ENCODE measurements at regions not wholly inside any gene's neighbourhood (a gene's known extent, or its start where the extent isn't known, plus 50 kb on each side); places are given as distances from the start of the nearest gene placed in this dataset.
"Not testable (repeated sequence)": the region's sequence is repeated elsewhere in the genome, so short reads cannot be mapped to it uniquely, and the experiment has no call there.

DNA sequence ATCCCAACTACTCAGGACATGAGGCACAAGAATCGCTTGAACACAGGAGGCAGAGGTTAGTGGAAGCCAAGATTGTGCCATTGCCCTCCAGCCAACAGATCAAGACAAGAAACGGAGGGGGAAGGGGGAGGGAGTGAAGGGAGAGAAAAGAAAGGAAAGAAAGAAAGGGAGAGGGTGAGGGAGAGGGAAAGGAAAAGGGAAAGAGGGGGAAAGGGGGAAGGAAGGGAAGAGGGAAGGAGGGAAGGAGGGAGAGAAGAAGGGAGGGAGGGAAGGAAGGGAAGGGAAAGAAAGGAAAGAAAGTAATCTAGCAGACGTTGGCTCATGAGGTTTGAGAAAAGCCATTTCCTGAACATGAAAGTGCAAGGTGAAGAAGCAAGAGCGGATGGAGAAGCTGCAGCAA lies 53.1 kb upstream of the SETMAR start:
- DNase-seq (ENCODE audit: low spot score), result no peak
- in situ Hi-C loops (cut with MboI; ENCODE audit: low pct_unique_long_range_greater_than_20kb, low sequenced_read_pairs, unreplicated experiment), result no loop called here
- TF ChIP-seq, protein P1, sequence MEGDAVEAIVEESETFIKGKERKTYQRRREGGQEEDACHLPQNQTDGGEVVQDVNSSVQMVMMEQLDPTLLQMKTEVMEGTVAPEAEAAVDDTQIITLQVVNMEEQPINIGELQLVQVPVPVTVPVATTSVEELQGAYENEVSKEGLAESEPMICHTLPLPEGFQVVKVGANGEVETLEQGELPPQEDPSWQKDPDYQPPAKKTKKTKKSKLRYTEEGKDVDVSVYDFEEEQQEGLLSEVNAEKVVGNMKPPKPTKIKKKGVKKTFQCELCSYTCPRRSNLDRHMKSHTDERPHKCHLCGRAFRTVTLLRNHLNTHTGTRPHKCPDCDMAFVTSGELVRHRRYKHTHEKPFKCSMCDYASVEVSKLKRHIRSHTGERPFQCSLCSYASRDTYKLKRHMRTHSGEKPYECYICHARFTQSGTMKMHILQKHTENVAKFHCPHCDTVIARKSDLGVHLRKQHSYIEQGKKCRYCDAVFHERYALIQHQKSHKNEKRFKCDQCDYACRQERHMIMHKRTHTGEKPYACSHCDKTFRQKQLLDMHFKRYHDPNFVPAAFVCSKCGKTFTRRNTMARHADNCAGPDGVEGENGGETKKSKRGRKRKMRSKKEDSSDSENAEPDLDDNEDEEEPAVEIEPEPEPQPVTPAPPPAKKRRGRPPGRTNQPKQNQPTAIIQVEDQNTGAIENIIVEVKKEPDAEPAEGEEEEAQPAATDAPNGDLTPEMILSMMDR (IDR thresholded peaks at IDR 0.05; ENCODE audit: extremely low read depth, insufficient read depth, missing control alignments), result no peak

- no peak for DNase-seq (ENCODE audit: low spot score)
- in situ Hi-C loops (cut with MboI; ENCODE audit: low pct_unique_long_range_greater_than_20kb, low sequenced_read_pairs, unreplicated experiment), result no loop called here
- TF ChIP-seq, protein P1 (IDR thresholded peaks at IDR 0.05; ENCODE audit: extremely low read depth, insufficient read depth, missing control alignments), result no peak
Observed at GRCh38 chr3:4251412-4251811, 51.8 kb upstream of the SETMAR start.

DNA sequence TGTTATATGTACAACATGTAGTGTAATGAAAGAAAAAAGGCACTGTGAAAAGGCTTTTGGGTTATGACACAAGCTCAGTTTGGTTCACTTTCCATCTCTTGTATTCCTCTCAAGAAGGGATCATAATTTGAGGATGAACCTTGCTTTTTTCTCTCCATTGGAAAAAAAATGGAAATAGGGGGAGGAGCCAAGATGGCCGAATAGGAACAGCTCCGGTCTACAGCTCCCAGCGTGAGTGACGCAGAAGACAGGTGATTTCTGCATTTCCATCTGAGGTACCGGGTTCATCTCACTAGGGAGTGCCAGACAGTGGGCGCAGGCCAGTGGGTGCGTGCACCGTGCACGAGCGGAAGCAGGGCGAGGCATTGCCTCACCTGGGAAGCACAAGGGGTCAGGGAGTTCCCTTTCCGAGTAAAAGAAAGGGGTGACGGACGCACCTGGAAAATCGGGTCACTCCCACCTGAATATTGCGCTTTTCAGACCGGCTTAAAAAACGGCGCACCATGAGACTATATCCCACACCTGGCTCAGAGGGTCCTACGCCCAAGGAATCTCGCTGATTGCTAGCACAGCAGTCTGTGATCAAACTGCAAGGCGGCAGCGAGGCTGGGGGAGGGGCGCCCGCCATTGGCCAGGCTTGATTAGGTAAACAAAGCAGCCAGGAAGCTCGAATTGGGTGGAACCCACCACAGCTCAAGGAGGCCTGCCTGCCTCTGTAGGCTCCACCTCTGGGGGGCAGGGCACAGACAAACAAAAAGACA lies 49.9 kb upstream of the SETMAR start:
- in situ Hi-C loops (cut with MboI; ENCODE audit: low pct_unique_long_range_greater_than_20kb, low sequenced_read_pairs, unreplicated experiment); DNase-seq (ENCODE audit: low spot score): not testable (repeated sequence)

Measured in GM13977 (cell line).